Suprapubic skin (tissue), 4 donors: ENCODE measurements at regions not wholly inside any gene's neighbourhood (a gene's known extent, or its start where the extent isn't known, plus 50 kb on each side); places are given as distances from the start of the nearest gene placed in this dataset.

ENCODE experiments used
- DNase-seq, 2 donors: peaks; one replicate each; pipeline ENCODE4 v3.0.0-alpha.2; 2019; ENCODE audit warnings: low spot score in 2 of 2
- H3K27ac ChIP-seq: fragments of 200-600 bp; sonication (generic); one replicate; pipeline ENCODE4 v1.5.1; 2019
- H3K27me3 ChIP-seq: fragments of 200-600 bp; sonication (generic); one replicate; pipeline ENCODE4 v1.5.1; 2019
- H3K36me3 ChIP-seq: fragments of 200-600 bp; sonication (generic); one replicate; pipeline ENCODE4 v1.5.1; 2019
- H3K4me1 ChIP-seq: fragments of 200-600 bp; sonication (generic); one replicate; pipeline ENCODE4 v1.5.1; 2019
- H3K4me3 ChIP-seq: fragments of 200-600 bp; sonication (generic); one replicate; pipeline ENCODE4 v1.5.1; 2019; ENCODE audit warnings: mild to moderate bottlenecking
- H3K9me3 ChIP-seq: fragments of 200-600 bp; sonication (generic); one replicate; pipeline ENCODE4 v1.5.1; 2019
- CTCF ChIP-seq, 2 donors: fragments of 200-600 bp in 1 of 2; fragments of 450-650 bp in 1 of 2; sonication (generic) in 1 of 2; IDR thresholded peaks; one replicate each; pipeline ENCODE4 v1.5.1; 2016 to 2019; ENCODE audit warnings: antibody characterized with exemption in 2 of 2, mild to moderate bottlenecking in 1 of 2, moderate library complexity in 1 of 2
- EP300 ChIP-seq: sonication (generic); formaldehyde crosslinking; IDR thresholded peaks from one replicate; pipeline ENCODE4 v1.6.1; 2017; ENCODE audit warnings: antibody characterized with exemption
- POLR2A ChIP-seq, 2 donors: fragments of 450-650 bp; IDR thresholded peaks; one replicate each; pipeline ENCODE4 v1.6.1; 2017; ENCODE audit warnings: antibody characterized with exemption in 2 of 2, mild to moderate bottlenecking in 2 of 2, moderate library complexity in 2 of 2
- POLR2AphosphoS5 ChIP-seq, 3 donors: sonication (generic); formaldehyde crosslinking; IDR thresholded peaks; one replicate each; pipeline ENCODE4 v1.6.1; 2017; ENCODE audit warnings: antibody characterized with exemption in 3 of 3
- WGBS: methylation state at CpG from one replicate; pipeline ENCODE4 v1.1.5; 2018; 5-methylcytosine and 5-hydroxymethylcytosine counted together

- Histone ChIP-seq H3K4me1 (peaks cover 21% of the 10 kb centered on the region), H3K36me3 (no peaks in the 10 kb centered on the region), H3K4me3 (no peak overlapping the region), H3K27me3 (peaks cover 8% of the 10 kb centered on the region), H3K9me3 (no peaks in the 10 kb centered on the region), H3K27ac (no peak overlapping the region)
- 94% methylated on average over 4 of the region's 20 CpGs for WGBS
- DNase-seq = no peak
- TF ChIP-seq POLR2A (IDR thresholded peaks at IDR 0.05) (no peak), EP300 (no peak), CTCF (IDR thresholded peaks at IDR 0.05) (no peak), POLR2AphosphoS5 (IDR thresholded peaks at IDR 0.05) (no peak)
Measured at GRCh38 chr6:167758309-167759023, 68.2 kb upstream of the AFDN start.

- peak in 1 of 2 donors; percentile 69 for DNase-seq
- Histone ChIP-seq H3K9me3 (no peaks in the 10 kb centered on the region), H3K27ac (no peak overlapping the region), H3K27me3 (peaks cover 8% of the 10 kb centered on the region), H3K4me1 (peaks cover 21% of the 10 kb centered on the region), H3K4me3 (no peak overlapping the region), H3K36me3 (no peaks in the 10 kb centered on the region)
- 79% methylated on average over 8 of the region's 8 CpGs for WGBS
- TF ChIP-seq POLR2AphosphoS5 (IDR thresholded peaks at IDR 0.05) = no peak
- no peak for TF ChIP-seq POLR2A (IDR thresholded peaks at IDR 0.05)
Measured at GRCh38 chr6:167759206-167759605, 67.5 kb upstream of the AFDN start.

- peaks cover 21% of the 10 kb centered on the region for H3K4me1 ChIP-seq
- H3K36me3 ChIP-seq = no peaks in the 10 kb centered on the region
- H3K9me3 ChIP-seq = no peaks in the 10 kb centered on the region
- H3K27me3 ChIP-seq = peaks cover 8% of the 10 kb centered on the region
- peak in 1 of 2 donors; percentile 67 for DNase-seq
- H3K4me3 ChIP-seq = no peak overlapping the region
- 70% methylated on average over 17 of the region's 17 CpGs for WGBS
- no peak overlapping the region for H3K27ac ChIP-seq
- no peak for TF ChIP-seq POLR2AphosphoS5 (IDR thresholded peaks at IDR 0.05)
- TF ChIP-seq EP300 = no peak
- no peak for TF ChIP-seq CTCF (IDR thresholded peaks at IDR 0.05)
- no peak for TF ChIP-seq POLR2A (IDR thresholded peaks at IDR 0.05)
Measured at GRCh38 chr6:167759912-167760311, 66.8 kb upstream of the AFDN start.

- peaks cover 18% of the 10 kb centered on the region for H3K27me3 ChIP-seq
- WGBS = 34% methylated on average over 15 of the region's 18 CpGs
- DNase-seq = peak in 1 of 2 donors; percentile 83
- peaks cover 21% of the 10 kb centered on the region for H3K4me1 ChIP-seq
- H3K36me3 ChIP-seq = no peaks in the 10 kb centered on the region
- no peaks in the 10 kb centered on the region for H3K9me3 ChIP-seq
- H3K4me3 ChIP-seq = no peak overlapping the region
- peak overlapping the region; percentile 33 for H3K27ac ChIP-seq
- TF ChIP-seq EP300 = no peak
- TF ChIP-seq CTCF (IDR thresholded peaks at IDR 0.05) = no peak
- peak in 1 of 3 donors; percentile 22 for TF ChIP-seq POLR2AphosphoS5 (IDR thresholded peaks at IDR 0.05)
- TF ChIP-seq POLR2A (IDR thresholded peaks at IDR 0.05) = no peak
Measured at GRCh38 chr6:167760979-167761793, 65.5 kb upstream of the AFDN start.

GRCh38 chr6:167761794-167762258, 64.9 kb upstream of the AFDN start:
- H3K9me3 ChIP-seq = no peaks in the 10 kb centered on the region
- DNase-seq = peak in 1 of 2 donors; percentile 63
- no peaks in the 10 kb centered on the region for H3K36me3 ChIP-seq
- H3K27ac ChIP-seq = peak overlapping the region; percentile 33
- WGBS = 75% methylated on average over 7 of the region's 7 CpGs
- H3K27me3 ChIP-seq = peaks cover 24% of the 10 kb centered on the region
- H3K4me3 ChIP-seq = no peak overlapping the region
- peaks cover 21% of the 10 kb centered on the region for H3K4me1 ChIP-seq
- TF ChIP-seq EP300 (no peak), POLR2A (IDR thresholded peaks at IDR 0.05) (no peak), POLR2AphosphoS5 (IDR thresholded peaks at IDR 0.05) (no peak), CTCF (IDR thresholded peaks at IDR 0.05) (no peak)
